Neutrophil (primary cell): ENCODE measurements at regions not wholly inside any gene's neighbourhood (a gene's known extent, or its start where the extent isn't known, plus 50 kb on each side); places are given as distances from the start of the nearest gene placed in this dataset.

Experiments used
- H3K27ac ChIP-seq: fragments of 200-600 bp; sonication (generic); 2 replicates; pipeline ENCODE4 v1.5.1; 2016; ENCODE audit warnings: mild to moderate bottlenecking, moderate library complexity
- H3K27me3 ChIP-seq: fragments of 200-600 bp; sonication (generic); 2 replicates; pipeline ENCODE4 v1.6.0; 2016; ENCODE audit warnings: mild to moderate bottlenecking
- H3K36me3 ChIP-seq: fragments of 200-600 bp; sonication (generic); 2 replicates; pipeline ENCODE4 v1.5.1; 2017
- H3K4me1 ChIP-seq, 2 experiments: fragments of 200-600 bp in 1 of 2; sonication (generic) in 1 of 2; 1 replicate in 1 of 2; 2 replicates in 1 of 2; pipeline versions ENCODE4 v1.5.1 to v1.6.1; 2013 to 2016; ENCODE audit warnings: low read depth in 1 of 2, low read length in 1 of 2, mild to moderate bottlenecking in 1 of 2, moderate library complexity in 1 of 2; ENCODE audit not compliant: control insufficient read depth in 1 of 2, insufficient read depth in 1 of 2
- H3K4me3 ChIP-seq, 2 experiments: fragments of 200-600 bp in 1 of 2; sonication (generic) in 1 of 2; 1 replicate in 1 of 2; 2 replicates in 1 of 2; pipeline ENCODE4 v1.5.1; 2013 to 2016; ENCODE audit warnings: low read depth in 1 of 2, low read length in 1 of 2, mild to moderate bottlenecking in 1 of 2, moderate library complexity in 1 of 2
- H3K9me3 ChIP-seq: fragments of 200-600 bp; sonication (generic); 2 replicates; pipeline ENCODE4 v1.5.1; 2016
- CTCF ChIP-seq: fragments of 200-600 bp; sonication (generic); IDR thresholded peaks from 2 replicates; pipeline ENCODE4 v1.5.1; 2016; ENCODE audit warnings: antibody characterized with exemption

- Histone ChIP-seq H3K9me3 (no peaks in the 10 kb centered on the region), H3K4me3 (no peak overlapping the region), H3K36me3 (no peaks in the 10 kb centered on the region), H3K27me3 (peaks cover 51% of the 10 kb centered on the region), H3K27ac (no peak overlapping the region), H3K4me1 (no peaks in the 10 kb centered on the region)
- TF ChIP-seq CTCF, result no peak
Observed at GRCh38 chr11:115745610-115746512, 241.6 kb upstream of the CADM1 start.

- H3K27ac ChIP-seq, result no peak overlapping the region
- H3K4me1 ChIP-seq, result no peaks in the 10 kb centered on the region
- H3K36me3 ChIP-seq, result no peaks in the 10 kb centered on the region
- no peaks in the 10 kb centered on the region for H3K9me3 ChIP-seq
- H3K4me3 ChIP-seq, result no peak overlapping the region
- no peak for TF ChIP-seq CTCF
- peaks cover 43% of the 10 kb centered on the region for H3K27me3 ChIP-seq
Observed at GRCh38 chr11:115745066-115745465, 240.9 kb upstream of the CADM1 start.

GRCh38 chr11:115743719-115744118 is 239.5 kb upstream of the CADM1 start:
- Histone ChIP-seq H3K9me3 (no peaks in the 10 kb centered on the region), H3K27ac (no peak overlapping the region), H3K4me3 (no peak overlapping the region), H3K27me3 (peaks cover 31% of the 10 kb centered on the region), H3K36me3 (no peaks in the 10 kb centered on the region), H3K4me1 (no peaks in the 10 kb centered on the region)
- no peak for TF ChIP-seq CTCF

GRCh38 chr11:115741376-115742107 is 237.3 kb upstream of the CADM1 start:
- TF ChIP-seq CTCF, result no peak
- Histone ChIP-seq H3K27me3 (peaks cover 17% of the 10 kb centered on the region), H3K36me3 (no peaks in the 10 kb centered on the region), H3K9me3 (no peaks in the 10 kb centered on the region), H3K27ac (no peak overlapping the region), H3K4me1 (no peaks in the 10 kb centered on the region), H3K4me3 (no peak overlapping the region)

- Histone ChIP-seq H3K4me3 (no peak overlapping the region), H3K4me1 (no peaks in the 10 kb centered on the region), H3K27me3 (peaks cover 12% of the 10 kb centered on the region), H3K36me3 (no peaks in the 10 kb centered on the region), H3K9me3 (no peaks in the 10 kb centered on the region), H3K27ac (no peak overlapping the region)
- no peak for TF ChIP-seq CTCF
Observed at GRCh38 chr11:115740324-115740723, 236.1 kb upstream of the CADM1 start.
